HepG2 (cell line): ENCODE measurements at regions not wholly inside any gene's neighbourhood (a gene's known extent, or its start where the extent isn't known, plus 50 kb on each side); places are given as distances from the start of the nearest gene placed in this dataset.
"Not testable (repeated sequence)": the region's sequence is repeated elsewhere in the genome, so short reads cannot be mapped to it uniquely, and the experiment has no call there.

ENCODE experiments used
- ATAC-seq: fragments of 200-7000 bp; cut with Tn5 transposase; 3 replicates; pipeline ENCODE4 v1.9.1; 2020; ENCODE audit warnings: mild to moderate bottlenecking, moderate library complexity
- BruUV-seq: library from RNA; stranded (reverse); fragments of 400-500 nt; replicated peaks from 2 replicates; lab custom pipeline; 2021; lab: Mats Ljungman, UMichigan
- CTCF ChIA-PET: fragments of 300-600 bp; formaldehyde crosslinking; extraction: SDS; loops from one replicate; lab custom pipeline; 2021; ENCODE audit warnings: low total read pairs, inconsistent platforms, low intra/inter-chr PET ratio; lab: Yijun Ruan, JAX
- POLR2A ChIA-PET: fragments of 350-600 bp; sonication (Branson Sonifier 250); formaldehyde crosslinking; loops from one replicate; lab custom pipeline; 2020; ENCODE audit warnings: antibody characterized with exemption, inconsistent platforms; lab: Yijun Ruan, JAX
- DNase-seq: peaks from one replicate; pipeline ENCODE4 v3.0.0-alpha.2; 2015; ENCODE audit warnings: low spot score
- FAIRE-seq: peaks from 3 replicates; lab custom pipeline; 2011; peaks lifted over from hg19 to GRCh38; lab: Jason Lieb, UNC
- H2AFZ ChIP-seq: one replicate; pipeline ENCODE4 v1.6.1; 2011; ENCODE audit warnings: low read length, inconsistent platforms
- H3K27ac ChIP-seq: fragments of 300-600 bp; 3 replicates; pipeline ENCODE4 v1.8.0; 2011; ENCODE audit warnings: mixed run types, mild to moderate bottlenecking, mixed read lengths, low read length, inconsistent platforms; ENCODE audit not compliant: insufficient read depth; ENCODE audit errors: extremely low read length
- H3K27me3 ChIP-seq, 2 experiments: fragments of 200-600 bp in 1 of 2; 2 replicates in 1 of 2; 3 replicates in 1 of 2; pipeline versions ENCODE4 v1.6.0 to v1.8.0; 2011; ENCODE audit warnings: low read length in 2 of 2, mild to moderate bottlenecking in 2 of 2, moderate library complexity in 2 of 2, inconsistent platforms in 1 of 2; ENCODE audit not compliant: insufficient read depth in 2 of 2, control insufficient read depth in 1 of 2
- H3K36me3 ChIP-seq, 2 experiments: fragments of 200-600 bp in 1 of 2; replicated peaks in 1 of 2; 2 replicates in 1 of 2; 3 replicates in 1 of 2; pipeline versions ENCODE4 v1.5.1 to v1.8.0; 2011; ENCODE audit warnings: low read length in 2 of 2, inconsistent platforms in 1 of 2; ENCODE audit not compliant: insufficient read depth in 2 of 2, control insufficient read depth in 1 of 2
- H3K4me1 ChIP-seq: 2 replicates; pipeline ENCODE4 v1.5.1; 2012; ENCODE audit warnings: low read length, inconsistent platforms; ENCODE audit not compliant: insufficient read depth
- H3K4me2 ChIP-seq: 2 replicates; pipeline ENCODE4 v1.6.0; 2011; ENCODE audit warnings: low read depth, low read length, inconsistent platforms
- H3K4me3 ChIP-seq, 3 experiments: fragments of 200-600 bp in 1 of 3; sonication (generic), shearing (Covaris generic) in 1 of 3; replicated peaks in 1 of 3; 2 replicates each; pipeline ENCODE4 v1.5.1; 2011 to 2016; ENCODE audit warnings: low read length in 3 of 3, inconsistent platforms in 2 of 3, low read depth in 2 of 3, mild to moderate bottlenecking in 2 of 3, control low read depth in 1 of 3, mixed read lengths in 1 of 3; ENCODE audit not compliant: insufficient read depth in 1 of 3
- H3K79me2 ChIP-seq: one replicate; pipeline ENCODE4 v1.6.1; 2011; ENCODE audit warnings: low read length, inconsistent platforms; ENCODE audit not compliant: insufficient read depth
- H3K9ac ChIP-seq: 2 replicates; pipeline ENCODE4 v1.6.0; 2011; ENCODE audit warnings: mild to moderate bottlenecking, low read depth, low read length, inconsistent platforms; ENCODE audit not compliant: insufficient read depth
- H3K9me3 ChIP-seq: 2 replicates; pipeline ENCODE4 v1.5.1; 2012; ENCODE audit warnings: mild to moderate bottlenecking, low read length
- H4K20me1 ChIP-seq: 2 replicates; pipeline ENCODE4 v1.6.0; 2011; ENCODE audit warnings: inconsistent platforms, mild to moderate bottlenecking, low read length, moderate library complexity; ENCODE audit not compliant: insufficient read depth
- HMG20B ChIP-seq: conservative IDR thresholded peaks from 2 replicates; pipeline ENCODE4 v1.6.1; 2016; ENCODE audit warnings: missing genetic modification reagents, missing compliant biosample characterization
- HNRNPUL1 ChIP-seq: fragments of 200-400 bp; formaldehyde crosslinking; IDR thresholded peaks from 2 replicates; pipeline ENCODE4 v1.6.1; 2017; ENCODE audit warnings: low read depth, mild to moderate bottlenecking, low read length, moderate library complexity
- HOXD1 ChIP-seq: sonication (generic); formaldehyde crosslinking; IDR thresholded peaks from 2 replicates; pipeline ENCODE4 v1.5.0; 2020; ENCODE audit warnings: missing genetic modification reagents
- PHF20 ChIP-seq: sonication (generic); formaldehyde crosslinking; IDR thresholded peaks from 2 replicates; pipeline ENCODE4 v1.5.0; 2020; ENCODE audit warnings: mild to moderate bottlenecking, missing genetic modification reagents
- SOX6 ChIP-seq, 2 experiments: fragments of 450-650 bp in 1 of 2; sonication (generic) in 1 of 2; formaldehyde crosslinking in 1 of 2; IDR thresholded peaks; 2 replicates each; pipeline versions ENCODE4 v1.4.0 to v1.6.1; 2017 to 2020; ENCODE audit warnings: antibody characterized with exemption in 1 of 2, mild to moderate bottlenecking in 1 of 2, missing genetic modification reagents in 1 of 2
- TBX3 ChIP-seq: fragments of 450-650 bp; IDR thresholded peaks from 2 replicates; pipeline ENCODE4 v1.6.1; 2017; ENCODE audit warnings: antibody characterized with exemption, mild to moderate bottlenecking, inconsistent platforms, borderline replicate concordance
- TEAD3 ChIP-seq: optimal IDR thresholded peaks from 2 replicates; pipeline ENCODE3; 2016; ENCODE audit warnings: borderline replicate concordance
- ZNF567 ChIP-seq: sonication (generic); formaldehyde crosslinking; IDR thresholded peaks from 2 replicates; pipeline ENCODE4 v1.8.1; 2023; ENCODE audit warnings: mild to moderate bottlenecking, missing genetic modification reagents, borderline replicate concordance
- ZNF816 ChIP-seq: sonication (generic); formaldehyde crosslinking; IDR thresholded peaks from 2 replicates; pipeline ENCODE4 v1.8.0; 2022; ENCODE audit warnings: missing genetic modification reagents, mild to moderate bottlenecking, borderline replicate concordance
- whole genome bisulfite sequencing: methylation state at CpG from one replicate; pipeline ENCODE4 v1.1.6; 2017; ENCODE audit warnings: low lambda C conversion rate; 5-methylcytosine and 5-hydroxymethylcytosine counted together
- in situ Hi-C: cut with HindIII; loops from 2 replicates; pipeline ENCODE4 v1.10.0; 2017; ENCODE audit warnings: low pct_unique_long_range_greater_than_20kb; ENCODE audit not compliant: extremely low pct_ligation_motif_present
- intact Hi-C: fragments of 100-400 bp; cut with micrococcal nuclease; formaldehyde crosslinking; loops from one replicate; pipeline ENCODE4 v1.10.0; 2022; ENCODE audit not compliant: unreplicated experiment

GRCh38 chr3:144746631-144747030 is 775.0 kb downstream of the DIPK2A start (continued):
- TF ChIP-seq HNRNPUL1 (no peak), TEAD3 (CRISPR knock-in tag) (no peak)

GRCh38 chr3:144749536-144750253 is 778.1 kb downstream of the DIPK2A start:
- intact Hi-C loops, H2AFZ ChIP-seq, H3K4me2 ChIP-seq, H3K79me2 ChIP-seq, H3K9ac ChIP-seq, H3K4me3 ChIP-seq, FAIRE-seq, ATAC-seq, DNase-seq, H3K9me3 ChIP-seq, H3K27me3 ChIP-seq, BruUV-seq, H3K4me1 ChIP-seq, H3K36me3 ChIP-seq, POLR2A ChIA-PET, H3K27ac ChIP-seq, CTCF ChIA-PET, H4K20me1 ChIP-seq: not testable (repeated sequence)
- 39% methylated on average over 7 of the region's 38 CpGs for WGBS
- in situ Hi-C loops: loop anchor here (25.0 kb wide), 1 partner anchor 862 kb away; no protein-coding TSS in a partner anchor

GRCh38 chr3:144754076-144754783 is 782.6 kb downstream of the DIPK2A start:
- H2AFZ ChIP-seq: no peak overlapping the region
- DNase-seq (no peak), FAIRE-seq (no peak), ATAC-seq (no peak)
- no peaks in the 10 kb centered on the region for H4K20me1 ChIP-seq
- ChIA-PET POLR2A (no interaction called here), CTCF (no interaction called here)
- no peaks in the 10 kb centered on the region for H3K27me3 ChIP-seq
- H3K4me3 ChIP-seq: no peak overlapping the region
- WGBS: 1% methylated on average over 3 of the region's 3 CpGs
- in situ Hi-C loops (loop anchor here (25.0 kb wide), 1 partner anchor 867 kb away; no protein-coding TSS in a partner anchor), intact Hi-C loops (no loop called here)
- H3K9me3 ChIP-seq: no peaks in the 10 kb centered on the region
- no peak overlapping the region for H3K4me2 ChIP-seq
- no peak overlapping the region for H3K9ac ChIP-seq
- H3K36me3 ChIP-seq: no peaks in the 10 kb centered on the region
- H3K4me1 ChIP-seq: no peaks in the 10 kb centered on the region
- H3K27ac ChIP-seq: no peak overlapping the region
- BruUV-seq: no TSS peak
- no peaks in the 10 kb centered on the region for H3K79me2 ChIP-seq
- TF ChIP-seq ZNF567 (CRISPR knock-in tag) (no peak), HMG20B (CRISPR knock-in tag) (no peak), SOX6 (IDR thresholded peaks at IDR 0.05) (no peak), SOX6 (CRISPR knock-in tag; IDR thresholded peaks at IDR 0.05) (no peak), TBX3 (no peak), ZNF816 (CRISPR knock-in tag) (no peak), PHF20 (CRISPR knock-in tag) (no peak), HOXD1 (CRISPR knock-in tag) (no peak)
